ENCODE measurements at regions not wholly inside any gene's neighbourhood (a gene's known extent, or its start where the extent isn't known, plus 50 kb on each side); places are given as distances from the start of the nearest gene placed in this dataset.

- Mint-ChIP-seq H3K27ac (no peak overlapping the region), H3K36me3 (no peaks in the 10 kb centered on the region), H3K4me1 (no peaks in the 10 kb centered on the region), H3K9me3 (peaks cover 0 to 7% (median 4%) of the 10 kb centered on the region in 7 donors), H3K27me3 (ENCODE audit: low read depth in 3 of 3) (peaks cover 0 to 3% (median 2%) of the 10 kb centered on the region in 3 donors), H3K4me3 (no peak overlapping the region)
- Histone ChIP-seq H3K27ac (ENCODE audit: low read depth in 1 of 2, low read length in 2 of 2) (no peak overlapping the region), H3K9me3 (replicated peaks in 1 of 2; ENCODE audit: control insufficient read depth in 1 of 2, insufficient read depth in 1 of 2, low read length in 2 of 2) (peaks cover 7 to 8% of the 10 kb centered on the region in 2 donors), H3K4me1 (ENCODE audit: control insufficient read depth in 1 of 2, insufficient read depth in 2 of 2, low read length in 2 of 2) (no peaks in the 10 kb centered on the region), H3K79me2 (ENCODE audit: insufficient read depth, low read length) (no peaks in the 10 kb centered on the region), H2AFZ (ENCODE audit: insufficient read depth, low read depth, low read length, poor library complexity, severe bottlenecking) (no peak overlapping the region), H3K9ac (ENCODE audit: insufficient read depth, low read length, poor library complexity, severe bottlenecking) (no peak overlapping the region), H3K4me2 (replicated peaks; ENCODE audit: extremely low read depth, low read length, poor library complexity, severe bottlenecking) (no peak overlapping the region), H4K20me1 (ENCODE audit: insufficient read depth, low read length) (no peaks in the 10 kb centered on the region), H3K4me3 (replicated peaks in 1 of 3; ENCODE audit: low read depth in 2 of 3, low read length in 3 of 3) (no peak overlapping the region), H3K36me3 (replicated peaks in 1 of 2; ENCODE audit: control insufficient read depth in 1 of 2, insufficient read depth in 2 of 2, low read length in 2 of 2) (no peaks in the 10 kb centered on the region), H3K27me3 (ENCODE audit: control insufficient read depth in 2 of 2, insufficient read depth in 2 of 2, low read length in 2 of 2) (no peaks in the 10 kb centered on the region)
- intact Hi-C loops (cut with micrococcal nuclease), result no loop called here
- DNase-seq, result no peak
- WGBS (ENCODE audit: insufficient coverage), result no CpG with 5 or more reads among the region's 1 CpG
- no peak for TF ChIP-seq CTCF (IDR thresholded peaks at IDR 0.05)
Measured at GRCh38 chr10:81594991-81595390, 280.0 kb upstream of the NRG3 start.

GRCh38 chr10:81600185-81600584, 274.8 kb upstream of the NRG3 start:
- peaks cover 0 to 3% (median 0%) of the 10 kb centered on the region in 3 donors for H3K27me3 Mint-ChIP-seq (ENCODE audit: low read depth in 3 of 3)
- Histone ChIP-seq H3K4me2 (replicated peaks; ENCODE audit: extremely low read depth, low read length, poor library complexity, severe bottlenecking) (no peak overlapping the region), H3K27me3 (ENCODE audit: control insufficient read depth in 2 of 2, insufficient read depth in 2 of 2, low read length in 2 of 2) (no peaks in the 10 kb centered on the region), H3K79me2 (ENCODE audit: insufficient read depth, low read length) (no peaks in the 10 kb centered on the region), H3K27ac (ENCODE audit: low read depth in 1 of 2, low read length in 2 of 2) (no peak overlapping the region), H3K9me3 (replicated peaks in 1 of 2; ENCODE audit: control insufficient read depth in 1 of 2, insufficient read depth in 1 of 2, low read length in 2 of 2) (no peaks in the 10 kb centered on the region), H3K9ac (ENCODE audit: insufficient read depth, low read length, poor library complexity, severe bottlenecking) (no peak overlapping the region), H3K4me1 (ENCODE audit: control insufficient read depth in 1 of 2, insufficient read depth in 2 of 2, low read length in 2 of 2) (no peaks in the 10 kb centered on the region), H3K4me3 (replicated peaks in 1 of 3; ENCODE audit: low read depth in 2 of 3, low read length in 3 of 3) (no peak overlapping the region), H3K36me3 (replicated peaks in 1 of 2; ENCODE audit: control insufficient read depth in 1 of 2, insufficient read depth in 2 of 2, low read length in 2 of 2) (no peaks in the 10 kb centered on the region), H4K20me1 (ENCODE audit: insufficient read depth, low read length) (no peaks in the 10 kb centered on the region), H2AFZ (ENCODE audit: insufficient read depth, low read depth, low read length, poor library complexity, severe bottlenecking) (no peak overlapping the region)
- H3K4me3 Mint-ChIP-seq, result no peak overlapping the region
- no peak for DNase-seq
- no peak for TF ChIP-seq CTCF (IDR thresholded peaks at IDR 0.05)
- WGBS (ENCODE audit: insufficient coverage), result no CpG with 5 or more reads among the region's 2 CpGs
- no peaks in the 10 kb centered on the region for H3K4me1 Mint-ChIP-seq
- no peak overlapping the region for H3K27ac Mint-ChIP-seq
- intact Hi-C loops (cut with micrococcal nuclease), result no loop called here
- H3K36me3 Mint-ChIP-seq, result no peaks in the 10 kb centered on the region
- H3K9me3 Mint-ChIP-seq, result peaks cover 0 to 3% (median 0%) of the 10 kb centered on the region in 7 donors
